ENCODE measurements at regions not wholly inside any gene's neighbourhood (a gene's known extent, or its start where the extent isn't known, plus 50 kb on each side); places are given as distances from the start of the nearest gene placed in this dataset.

- H3K36me3 Mint-ChIP-seq: no peaks in the 10 kb centered on the region
Observed at GRCh38 chr6:22401932-22402331, 105.1 kb upstream of the PRL start.

GRCh38 chr6:22409486-22409885 lies 112.7 kb upstream of the PRL start:
- ChIA-PET POLR2A (interaction anchor here (0.6 kb wide), 1 partner anchor 1311 kb away, joined by 3 read pairs; no protein-coding TSS in a partner anchor), CTCF (no interaction called here)
- H3K4me3 Mint-ChIP-seq: no peak overlapping the region
- no peaks in the 10 kb centered on the region for H3K36me3 Mint-ChIP-seq
- peaks cover 6% of the 10 kb centered on the region; the same call in 1 of the 2 replicates for H3K9me3 Mint-ChIP-seq
- H3K4me1 Mint-ChIP-seq: peaks cover 32% of the 10 kb centered on the region
- no peak overlapping the region for H3K27ac Mint-ChIP-seq
- ATAC-seq (no peak), DNase-seq (ENCODE audit: low spot score) (no peak)
- no peaks in the 10 kb centered on the region for H3K27me3 Mint-ChIP-seq (ENCODE audit: low read depth)
- TF ChIP-seq ZNF219 (CRISPR knock-in tag; IDR thresholded peaks at IDR 0.05; ENCODE audit: borderline replicate concordance) (no peak), CBFB (CRISPR knock-in tag; IDR thresholded peaks at IDR 0.05; ENCODE audit: low read depth) (no peak), CDX4 (CRISPR knock-in tag; IDR thresholded peaks at IDR 0.05; ENCODE audit: borderline replicate concordance) (no peak), SMAD4 (CRISPR knock-in tag; IDR thresholded peaks at IDR 0.05) (no peak), AR (CRISPR knock-in tag; IDR thresholded peaks at IDR 0.05) (no peak), ZBTB21 (CRISPR knock-in tag; IDR thresholded peaks at IDR 0.05; ENCODE audit: borderline replicate concordance) (no peak), ZNF396 (CRISPR knock-in tag; IDR thresholded peaks at IDR 0.05; ENCODE audit: borderline replicate concordance) (no peak), GABPB1 (CRISPR knock-in tag; IDR thresholded peaks at IDR 0.05) (no peak), CREM (CRISPR knock-in tag; IDR thresholded peaks at IDR 0.05) (no peak), MLX (CRISPR knock-in tag; IDR thresholded peaks at IDR 0.05) (no peak), ZSCAN18 (CRISPR knock-in tag; IDR thresholded peaks at IDR 0.05) (no peak), USF2 (CRISPR knock-in tag; IDR thresholded peaks at IDR 0.05) (no peak), MAX (CRISPR knock-in tag; IDR thresholded peaks at IDR 0.05) (no peak), TCF7 (CRISPR knock-in tag; IDR thresholded peaks at IDR 0.05; ENCODE audit: low read depth) (no peak), JAZF1 (CRISPR knock-in tag; IDR thresholded peaks at IDR 0.05) (no peak)

More at GRCh38 chr6:22401932-22402331, 105.1 kb upstream of the PRL start:
- ATAC-seq (no peak), DNase-seq (ENCODE audit: low spot score) (no peak)
- Mint-ChIP-seq H3K27ac (no peak overlapping the region), H3K27me3 (ENCODE audit: low read depth) (no peaks in the 10 kb centered on the region), H3K9me3 (peaks cover 10% of the 10 kb centered on the region; the same call in 1 of the 2 replicates), H3K4me1 (no peaks in the 10 kb centered on the region; the same call in none of the 2 replicates), H3K4me3 (no peak overlapping the region)
- TF ChIP-seq IRF2 (CRISPR knock-in tag; IDR thresholded peaks at IDR 0.05; ENCODE audit: borderline replicate concordance, low read depth): no peak
- TF ChIP-seq ZMAT4 (CRISPR knock-in tag; IDR thresholded peaks at IDR 0.05): no peak
- no peak for TF ChIP-seq ZNF532 (CRISPR knock-in tag; IDR thresholded peaks at IDR 0.05; ENCODE audit: borderline replicate concordance)
- POLR2A ChIA-PET: no interaction called here
- CTCF ChIA-PET: no interaction called here
